ENCODE measurements at regions not wholly inside any gene's neighbourhood (a gene's known extent, or its start where the extent isn't known, plus 50 kb on each side); places are given as distances from the start of the nearest gene placed in this dataset.

- no peak overlapping the region for H3K4me3 Mint-ChIP-seq
- no peaks in the 10 kb centered on the region for H3K36me3 Mint-ChIP-seq (ENCODE audit: low read depth)
These were observed 58.6 kb upstream of the CCT8L2 start for GRCh38 chr22:16651217-16651616.

More at GRCh38 chr22:16651217-16651616, 58.6 kb upstream of the CCT8L2 start:
- no peak for DNase-seq
- TF ChIP-seq, protein P1, sequence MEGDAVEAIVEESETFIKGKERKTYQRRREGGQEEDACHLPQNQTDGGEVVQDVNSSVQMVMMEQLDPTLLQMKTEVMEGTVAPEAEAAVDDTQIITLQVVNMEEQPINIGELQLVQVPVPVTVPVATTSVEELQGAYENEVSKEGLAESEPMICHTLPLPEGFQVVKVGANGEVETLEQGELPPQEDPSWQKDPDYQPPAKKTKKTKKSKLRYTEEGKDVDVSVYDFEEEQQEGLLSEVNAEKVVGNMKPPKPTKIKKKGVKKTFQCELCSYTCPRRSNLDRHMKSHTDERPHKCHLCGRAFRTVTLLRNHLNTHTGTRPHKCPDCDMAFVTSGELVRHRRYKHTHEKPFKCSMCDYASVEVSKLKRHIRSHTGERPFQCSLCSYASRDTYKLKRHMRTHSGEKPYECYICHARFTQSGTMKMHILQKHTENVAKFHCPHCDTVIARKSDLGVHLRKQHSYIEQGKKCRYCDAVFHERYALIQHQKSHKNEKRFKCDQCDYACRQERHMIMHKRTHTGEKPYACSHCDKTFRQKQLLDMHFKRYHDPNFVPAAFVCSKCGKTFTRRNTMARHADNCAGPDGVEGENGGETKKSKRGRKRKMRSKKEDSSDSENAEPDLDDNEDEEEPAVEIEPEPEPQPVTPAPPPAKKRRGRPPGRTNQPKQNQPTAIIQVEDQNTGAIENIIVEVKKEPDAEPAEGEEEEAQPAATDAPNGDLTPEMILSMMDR (conservative IDR thresholded peaks at IDR 0.05), result no peak
- no peaks in the 10 kb centered on the region for H3K4me1 Mint-ChIP-seq
- Histone ChIP-seq H3K4me1 (ENCODE audit: control insufficient read depth, insufficient read depth, low read length) (no peaks in the 10 kb centered on the region), H3K4me3 (ENCODE audit: low read length) (no peak overlapping the region), H3K36me3 (ENCODE audit: control insufficient read depth, insufficient read depth, low read length) (no peaks in the 10 kb centered on the region), H3K9ac (ENCODE audit: extremely low read depth, low read length, poor library complexity, severe bottlenecking) (no peak overlapping the region), H3K27ac (ENCODE audit: low read depth, low read length) (no peak overlapping the region), H3K9me3 (ENCODE audit: control insufficient read depth, low read length) (peaks cover 20% of the 10 kb centered on the region), H3K27me3 (ENCODE audit: control insufficient read depth, insufficient read depth, low read length, poor library complexity, severe bottlenecking) (no peaks in the 10 kb centered on the region)
- WGBS, 2 experiments (ENCODE audit: insufficient coverage in 1 of 2, insufficient read length in 1 of 2), result 42 to 69% methylated on average over 3 to 4 of the region's 4 CpGs
- H3K27ac Mint-ChIP-seq, result no peak overlapping the region
- no peaks in the 10 kb centered on the region for H3K27me3 Mint-ChIP-seq (ENCODE audit: insufficient read depth)
- H3K9me3 Mint-ChIP-seq, result peaks cover 78% of the 10 kb centered on the region

Data from endodermal cell (in vitro differentiated cells).